ENCODE measurements at regions not wholly inside any gene's neighbourhood (a gene's known extent, or its start where the extent isn't known, plus 50 kb on each side); places are given as distances from the start of the nearest gene placed in this dataset.

DNA sequence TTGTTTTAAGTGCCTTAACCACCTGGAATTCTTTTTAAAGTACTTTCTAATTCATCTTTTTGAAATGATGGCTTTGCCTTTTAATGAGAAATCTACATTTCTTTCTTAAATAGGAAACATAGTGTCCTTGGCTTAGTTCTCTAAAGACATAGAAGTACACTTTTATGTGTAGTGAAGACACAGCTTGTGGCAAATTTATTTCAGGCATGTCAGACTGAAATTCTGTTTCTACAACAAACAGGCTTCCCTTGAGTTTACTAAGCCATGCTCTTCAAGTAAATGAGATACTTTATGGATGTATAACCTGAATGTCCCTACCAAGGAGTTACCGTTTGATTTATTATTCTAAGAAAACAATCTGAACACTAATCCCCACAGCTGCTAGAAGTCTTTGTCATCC lies 136.9 kb upstream of the MAGI2 start:
- TF ChIP-seq, protein P1, sequence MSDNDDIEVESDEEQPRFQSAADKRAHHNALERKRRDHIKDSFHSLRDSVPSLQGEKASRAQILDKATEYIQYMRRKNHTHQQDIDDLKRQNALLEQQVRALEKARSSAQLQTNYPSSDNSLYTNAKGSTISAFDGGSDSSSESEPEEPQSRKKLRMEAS (IDR thresholded peaks at IDR 0.05; ENCODE audit: low read depth, low read length): no peak
- TF ChIP-seq, protein P2, sequence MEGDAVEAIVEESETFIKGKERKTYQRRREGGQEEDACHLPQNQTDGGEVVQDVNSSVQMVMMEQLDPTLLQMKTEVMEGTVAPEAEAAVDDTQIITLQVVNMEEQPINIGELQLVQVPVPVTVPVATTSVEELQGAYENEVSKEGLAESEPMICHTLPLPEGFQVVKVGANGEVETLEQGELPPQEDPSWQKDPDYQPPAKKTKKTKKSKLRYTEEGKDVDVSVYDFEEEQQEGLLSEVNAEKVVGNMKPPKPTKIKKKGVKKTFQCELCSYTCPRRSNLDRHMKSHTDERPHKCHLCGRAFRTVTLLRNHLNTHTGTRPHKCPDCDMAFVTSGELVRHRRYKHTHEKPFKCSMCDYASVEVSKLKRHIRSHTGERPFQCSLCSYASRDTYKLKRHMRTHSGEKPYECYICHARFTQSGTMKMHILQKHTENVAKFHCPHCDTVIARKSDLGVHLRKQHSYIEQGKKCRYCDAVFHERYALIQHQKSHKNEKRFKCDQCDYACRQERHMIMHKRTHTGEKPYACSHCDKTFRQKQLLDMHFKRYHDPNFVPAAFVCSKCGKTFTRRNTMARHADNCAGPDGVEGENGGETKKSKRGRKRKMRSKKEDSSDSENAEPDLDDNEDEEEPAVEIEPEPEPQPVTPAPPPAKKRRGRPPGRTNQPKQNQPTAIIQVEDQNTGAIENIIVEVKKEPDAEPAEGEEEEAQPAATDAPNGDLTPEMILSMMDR (IDR thresholded peaks at IDR 0.05; ENCODE audit: low read depth, low read length): no peak
- no peak for TF ChIP-seq MYC (IDR thresholded peaks at IDR 0.05; ENCODE audit: low read depth, low read length)
- TF ChIP-seq POLR2A (IDR thresholded peaks at IDR 0.05; ENCODE audit: extremely low read depth, insufficient read length): no peak

Data from NB4 (cell line).